MM.1S (cell line): ENCODE measurements at regions not wholly inside any gene's neighbourhood (a gene's known extent, or its start where the extent isn't known, plus 50 kb on each side); places are given as distances from the start of the nearest gene placed in this dataset.

Source experiments
- EZH2 ChIP-seq: fragments of 300-600 bp; sonication (generic); optimal IDR thresholded peaks from 2 replicates; pipeline ENCODE3; 2017; ENCODE audit warnings: low read depth, mild to moderate bottlenecking, antibody characterized with exemption, low read length, mixed read lengths
- TF ChIP-seq, protein P1 (sequence below): fragments of 300-600 bp; sonication (generic); IDR thresholded peaks from 2 replicates; pipeline ENCODE4 v1.5.1; 2016; ENCODE audit warnings: antibody characterized with exemption, low read length, mixed read lengths

- TF ChIP-seq, protein P1, sequence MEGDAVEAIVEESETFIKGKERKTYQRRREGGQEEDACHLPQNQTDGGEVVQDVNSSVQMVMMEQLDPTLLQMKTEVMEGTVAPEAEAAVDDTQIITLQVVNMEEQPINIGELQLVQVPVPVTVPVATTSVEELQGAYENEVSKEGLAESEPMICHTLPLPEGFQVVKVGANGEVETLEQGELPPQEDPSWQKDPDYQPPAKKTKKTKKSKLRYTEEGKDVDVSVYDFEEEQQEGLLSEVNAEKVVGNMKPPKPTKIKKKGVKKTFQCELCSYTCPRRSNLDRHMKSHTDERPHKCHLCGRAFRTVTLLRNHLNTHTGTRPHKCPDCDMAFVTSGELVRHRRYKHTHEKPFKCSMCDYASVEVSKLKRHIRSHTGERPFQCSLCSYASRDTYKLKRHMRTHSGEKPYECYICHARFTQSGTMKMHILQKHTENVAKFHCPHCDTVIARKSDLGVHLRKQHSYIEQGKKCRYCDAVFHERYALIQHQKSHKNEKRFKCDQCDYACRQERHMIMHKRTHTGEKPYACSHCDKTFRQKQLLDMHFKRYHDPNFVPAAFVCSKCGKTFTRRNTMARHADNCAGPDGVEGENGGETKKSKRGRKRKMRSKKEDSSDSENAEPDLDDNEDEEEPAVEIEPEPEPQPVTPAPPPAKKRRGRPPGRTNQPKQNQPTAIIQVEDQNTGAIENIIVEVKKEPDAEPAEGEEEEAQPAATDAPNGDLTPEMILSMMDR: no peak
- TF ChIP-seq EZH2: no peak
These were observed 322.6 kb downstream of the PCNX1 start for GRCh38 chr14:71229875-71230274.
